Omental fat pad (tissue), 3 donors: ENCODE measurements at regions not wholly inside any gene's neighbourhood (a gene's known extent, or its start where the extent isn't known, plus 50 kb on each side); places are given as distances from the start of the nearest gene placed in this dataset.

Source experiments
- ATAC-seq: fragments of 150-250 bp; one replicate; pipeline ENCODE4 v1.9.1; 2016; ENCODE audit warnings: mild to moderate bottlenecking, moderate library complexity; ENCODE audit not compliant: low FRiP score
- DNase-seq: peaks from one replicate; pipeline ENCODE4 v3.0.0-alpha.2; 2019; ENCODE audit warnings: low spot score
- TF ChIP-seq, protein P1 (sequence below), 3 donors: fragments of 450-650 bp; IDR thresholded peaks; one replicate each; pipeline ENCODE4 v1.5.1; 2016 to 2017; ENCODE audit warnings: antibody characterized with exemption in 3 of 3, mild to moderate bottlenecking in 3 of 3, moderate library complexity in 2 of 3

- no peak for DNase-seq
- TF ChIP-seq, protein P1, sequence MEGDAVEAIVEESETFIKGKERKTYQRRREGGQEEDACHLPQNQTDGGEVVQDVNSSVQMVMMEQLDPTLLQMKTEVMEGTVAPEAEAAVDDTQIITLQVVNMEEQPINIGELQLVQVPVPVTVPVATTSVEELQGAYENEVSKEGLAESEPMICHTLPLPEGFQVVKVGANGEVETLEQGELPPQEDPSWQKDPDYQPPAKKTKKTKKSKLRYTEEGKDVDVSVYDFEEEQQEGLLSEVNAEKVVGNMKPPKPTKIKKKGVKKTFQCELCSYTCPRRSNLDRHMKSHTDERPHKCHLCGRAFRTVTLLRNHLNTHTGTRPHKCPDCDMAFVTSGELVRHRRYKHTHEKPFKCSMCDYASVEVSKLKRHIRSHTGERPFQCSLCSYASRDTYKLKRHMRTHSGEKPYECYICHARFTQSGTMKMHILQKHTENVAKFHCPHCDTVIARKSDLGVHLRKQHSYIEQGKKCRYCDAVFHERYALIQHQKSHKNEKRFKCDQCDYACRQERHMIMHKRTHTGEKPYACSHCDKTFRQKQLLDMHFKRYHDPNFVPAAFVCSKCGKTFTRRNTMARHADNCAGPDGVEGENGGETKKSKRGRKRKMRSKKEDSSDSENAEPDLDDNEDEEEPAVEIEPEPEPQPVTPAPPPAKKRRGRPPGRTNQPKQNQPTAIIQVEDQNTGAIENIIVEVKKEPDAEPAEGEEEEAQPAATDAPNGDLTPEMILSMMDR (IDR thresholded peaks at IDR 0.05), result no peak
- no peak for ATAC-seq
Observed at GRCh38 chr11:134711588-134711987, 299.5 kb upstream of the B3GAT1 start.

- ATAC-seq (no peak), DNase-seq (no peak)
- TF ChIP-seq, protein P1 (IDR thresholded peaks at IDR 0.05), result no peak
Observed at GRCh38 chr11:134710861-134711407, 298.9 kb upstream of the B3GAT1 start.

GRCh38 chr11:134705858-134706257, 293.8 kb upstream of the B3GAT1 start:
- TF ChIP-seq, protein P1 (IDR thresholded peaks at IDR 0.05), result no peak
- ATAC-seq (no peak), DNase-seq (no peak)

DNA sequence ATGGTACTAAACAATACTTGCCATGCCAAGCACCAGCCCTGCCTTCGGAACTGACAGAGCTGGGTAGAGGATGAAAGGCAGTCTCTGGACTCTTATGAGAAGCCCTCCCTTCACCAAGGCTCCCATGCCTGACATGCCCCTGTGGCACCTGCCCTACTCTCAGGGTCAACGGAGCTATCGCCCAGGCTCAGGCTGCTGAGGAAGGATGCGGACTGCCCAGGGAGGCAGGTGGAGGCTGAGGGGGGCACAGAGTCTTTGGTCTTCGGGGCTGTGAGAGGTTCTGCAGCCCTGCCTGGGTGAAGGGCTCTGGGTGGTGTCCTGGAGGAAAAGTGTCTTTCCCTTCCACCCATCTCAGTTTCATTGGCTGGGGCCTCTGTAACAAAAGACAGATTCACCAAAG, 290.8 kb upstream of the B3GAT1 start:
- no peak for DNase-seq
- ATAC-seq, result no peak
- TF ChIP-seq, protein P1 (IDR thresholded peaks at IDR 0.05), result no peak

- TF ChIP-seq, protein P1 (IDR thresholded peaks at IDR 0.05), result no peak
- no peak for DNase-seq
- ATAC-seq, result no peak
Observed at GRCh38 chr11:134701564-134702165, 289.6 kb upstream of the B3GAT1 start.

- TF ChIP-seq, protein P1 (IDR thresholded peaks at IDR 0.05), result no peak
- DNase-seq, result no peak
- ATAC-seq, result no peak
Observed at GRCh38 chr11:134700101-134700640, 288.1 kb upstream of the B3GAT1 start.

DNA sequence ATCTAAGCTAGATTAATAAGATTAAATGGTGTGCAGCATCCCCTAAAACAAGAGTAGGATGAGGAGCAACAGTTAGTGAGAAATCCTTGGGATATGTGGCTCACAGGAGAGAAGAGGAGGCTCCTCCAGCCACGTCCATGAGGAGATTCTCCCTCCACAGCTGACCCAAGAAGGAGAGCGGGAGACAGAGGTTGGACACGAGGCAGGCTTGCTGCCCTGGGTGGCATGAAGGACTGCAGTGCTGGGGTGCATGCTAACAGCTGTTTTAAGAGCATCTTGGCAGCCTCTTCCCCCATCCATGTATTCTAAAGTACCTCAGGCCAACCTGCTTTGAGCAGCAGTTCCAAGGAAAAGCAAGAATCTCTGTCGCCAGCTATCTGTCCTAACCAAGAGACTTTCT, 284.4 kb upstream of the B3GAT1 start:
- DNase-seq (no peak), ATAC-seq (no peak)
- TF ChIP-seq, protein P1 (IDR thresholded peaks at IDR 0.05), result no peak
